Mesendoderm (in vitro differentiated cells): ENCODE measurements at regions not wholly inside any gene's neighbourhood (a gene's known extent, or its start where the extent isn't known, plus 50 kb on each side); places are given as distances from the start of the nearest gene placed in this dataset.

Experiments used
- DNase-seq: peaks from one replicate; pipeline ENCODE4 v3.0.0; 2013
- H2AK5ac ChIP-seq: 2 replicates; pipeline ENCODE4 v1.6.1; 2013; ENCODE audit warnings: low read length, inconsistent platforms
- H2BK120ac ChIP-seq: 2 replicates; pipeline ENCODE4 v1.6.1; 2013; ENCODE audit warnings: low read depth, mild to moderate bottlenecking, low read length, moderate library complexity, mixed read lengths
- H2BK15ac ChIP-seq: replicated peaks from 2 replicates; pipeline ENCODE4 v1.6.1; 2013; ENCODE audit warnings: low read depth, mild to moderate bottlenecking, moderate library complexity
- H2BK5ac ChIP-seq: 2 replicates; pipeline ENCODE4 v1.6.1; 2013; ENCODE audit warnings: low read length, inconsistent platforms
- H3K18ac ChIP-seq: 2 replicates; pipeline ENCODE4 v1.6.1; 2013; ENCODE audit warnings: mild to moderate bottlenecking, low read length, mixed read lengths
- H3K23ac ChIP-seq: one replicate; pipeline ENCODE4 v1.6.1; 2013; ENCODE audit warnings: low read length
- H3K27ac ChIP-seq: 2 replicates; pipeline ENCODE4 v1.5.1; 2013; ENCODE audit warnings: low read depth, mild to moderate bottlenecking, inconsistent platforms, low read length, moderate library complexity
- H3K27me3 ChIP-seq: 2 replicates; pipeline ENCODE4 v1.6.1; 2013; ENCODE audit warnings: low read length, control low read depth, mild to moderate bottlenecking, inconsistent platforms; ENCODE audit not compliant: insufficient read depth, poor library complexity
- H3K36me3 ChIP-seq: 2 replicates; pipeline ENCODE4 v1.6.1; 2013; ENCODE audit warnings: low read length, inconsistent platforms; ENCODE audit not compliant: control insufficient read depth, insufficient read depth
- H3K4ac ChIP-seq: one replicate; pipeline ENCODE4 v1.6.1; 2013; ENCODE audit warnings: low read depth, mild to moderate bottlenecking, low read length, moderate library complexity
- H3K4me1 ChIP-seq: 2 replicates; pipeline ENCODE4 v1.6.1; 2013; ENCODE audit warnings: low read depth, low read length, inconsistent platforms; ENCODE audit not compliant: control insufficient read depth
- H3K4me2 ChIP-seq: 2 replicates; pipeline ENCODE4 v1.6.1; 2013; ENCODE audit warnings: low read length
- H3K4me3 ChIP-seq: 2 replicates; pipeline ENCODE4 v1.5.1; 2013; ENCODE audit warnings: mild to moderate bottlenecking, low read length
- H3K56ac ChIP-seq: one replicate; pipeline ENCODE4 v1.6.1; 2013; ENCODE audit warnings: low read length
- H3K79me1 ChIP-seq: 2 replicates; pipeline ENCODE4 v1.6.1; 2013; ENCODE audit warnings: low read length, inconsistent platforms
- H3K79me2 ChIP-seq: 2 replicates; pipeline ENCODE4 v1.6.1; 2013; ENCODE audit warnings: mild to moderate bottlenecking, low read length; ENCODE audit not compliant: control insufficient read depth, insufficient read depth
- H3K9ac ChIP-seq: 2 replicates; pipeline ENCODE4 v1.6.1; 2013; ENCODE audit warnings: low read length, inconsistent platforms
- H4K5ac ChIP-seq: one replicate; pipeline ENCODE4 v1.6.1; 2013; ENCODE audit warnings: low read length
- H4K8ac ChIP-seq: one replicate; pipeline ENCODE4 v1.6.1; 2013; ENCODE audit warnings: low read depth, mild to moderate bottlenecking, control low read depth, low read length, moderate library complexity
- WGBS: extraction: QIAGEN DNeasy Blood & Tissue Kit; methylation state at CpG from one replicate; pipeline ENCODE4 v1.1.7; 2013; ENCODE audit warnings: low lambda C conversion rate, missing lambda C conversion rate; ENCODE audit not compliant: insufficient coverage; ENCODE audit errors: extremely low coverage; 5-methylcytosine and 5-hydroxymethylcytosine counted together

DNA sequence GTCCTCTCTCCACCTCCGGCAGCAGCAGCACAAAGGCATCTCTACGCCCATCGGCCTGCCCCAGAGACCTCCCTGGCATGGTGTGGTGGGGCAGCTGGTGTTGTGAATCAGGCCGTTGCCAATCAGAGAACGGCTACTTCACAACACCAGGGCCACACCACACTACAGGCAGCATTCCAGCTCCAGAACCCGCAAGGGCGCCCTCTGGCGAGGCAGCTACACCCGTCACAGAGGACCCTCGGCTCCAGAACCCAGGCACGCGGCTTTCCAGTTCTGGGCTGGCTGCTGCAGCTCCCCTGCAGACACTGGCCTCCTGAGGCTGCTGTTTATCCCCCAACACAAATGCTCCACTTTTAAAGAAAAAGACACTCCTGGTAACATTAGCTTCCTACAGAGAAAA, 127.5 kb upstream of the TOPAZ1 start:
- WGBS = no CpG with 5 or more reads among the region's 12 CpGs
- H2BK15ac ChIP-seq = no peak overlapping the region
- peak; percentile 74 for DNase-seq
- H3K4ac ChIP-seq = no peak overlapping the region
- no peak overlapping the region for H3K4me3 ChIP-seq
- no peak overlapping the region for H4K5ac ChIP-seq
- H3K27ac ChIP-seq = no peak overlapping the region
- no peak overlapping the region for H3K56ac ChIP-seq
- H3K4me1 ChIP-seq = no peaks in the 10 kb centered on the region
- H3K4me2 ChIP-seq = no peak overlapping the region
- H2BK120ac ChIP-seq = no peak overlapping the region
- H3K18ac ChIP-seq = no peak overlapping the region
- H3K27me3 ChIP-seq = no peaks in the 10 kb centered on the region
- H3K9ac ChIP-seq = no peak overlapping the region
- no peaks in the 10 kb centered on the region for H3K79me1 ChIP-seq
- no peak overlapping the region for H3K23ac ChIP-seq
- H2AK5ac ChIP-seq = no peak overlapping the region
- H2BK5ac ChIP-seq = no peak overlapping the region
- no peak overlapping the region for H4K8ac ChIP-seq
- no peaks in the 10 kb centered on the region for H3K36me3 ChIP-seq
- H3K79me2 ChIP-seq = no peaks in the 10 kb centered on the region

GRCh38 chr3:44117239-44117638, 124.4 kb upstream of the TOPAZ1 start:
- Histone ChIP-seq H3K36me3 (no peaks in the 10 kb centered on the region), H3K4ac (no peak overlapping the region), H3K23ac (no peak overlapping the region), H4K5ac (no peak overlapping the region), H3K9ac (no peak overlapping the region), H3K4me1 (no peaks in the 10 kb centered on the region), H3K27ac (no peak overlapping the region), H2BK120ac (no peak overlapping the region), H3K56ac (no peak overlapping the region), H3K27me3 (no peaks in the 10 kb centered on the region), H3K79me1 (no peaks in the 10 kb centered on the region), H3K4me3 (no peak overlapping the region), H3K18ac (no peak overlapping the region), H3K79me2 (no peaks in the 10 kb centered on the region), H2AK5ac (no peak overlapping the region), H2BK5ac (no peak overlapping the region), H4K8ac (no peak overlapping the region), H3K4me2 (no peak overlapping the region), H2BK15ac (no peak overlapping the region)
- WGBS = no CpG with 5 or more reads among the region's 2 CpGs
- peak; percentile 91 for DNase-seq

GRCh38 chr3:44117736-44118135, 124.0 kb upstream of the TOPAZ1 start:
- WGBS = no CpG with 5 or more reads among the region's 5 CpGs
- Histone ChIP-seq H3K23ac (no peak overlapping the region), H4K8ac (no peak overlapping the region), H3K79me2 (no peaks in the 10 kb centered on the region), H3K9ac (no peak overlapping the region), H2BK5ac (no peak overlapping the region), H3K56ac (no peak overlapping the region), H3K4me2 (no peak overlapping the region), H3K79me1 (no peaks in the 10 kb centered on the region), H2AK5ac (no peak overlapping the region), H2BK120ac (no peak overlapping the region), H3K36me3 (no peaks in the 10 kb centered on the region), H3K27ac (no peak overlapping the region), H3K4me3 (no peak overlapping the region), H3K18ac (no peak overlapping the region), H2BK15ac (no peak overlapping the region), H4K5ac (no peak overlapping the region), H3K4me1 (no peaks in the 10 kb centered on the region), H3K27me3 (no peaks in the 10 kb centered on the region), H3K4ac (no peak overlapping the region)
- DNase-seq = peak; percentile 38

DNA sequence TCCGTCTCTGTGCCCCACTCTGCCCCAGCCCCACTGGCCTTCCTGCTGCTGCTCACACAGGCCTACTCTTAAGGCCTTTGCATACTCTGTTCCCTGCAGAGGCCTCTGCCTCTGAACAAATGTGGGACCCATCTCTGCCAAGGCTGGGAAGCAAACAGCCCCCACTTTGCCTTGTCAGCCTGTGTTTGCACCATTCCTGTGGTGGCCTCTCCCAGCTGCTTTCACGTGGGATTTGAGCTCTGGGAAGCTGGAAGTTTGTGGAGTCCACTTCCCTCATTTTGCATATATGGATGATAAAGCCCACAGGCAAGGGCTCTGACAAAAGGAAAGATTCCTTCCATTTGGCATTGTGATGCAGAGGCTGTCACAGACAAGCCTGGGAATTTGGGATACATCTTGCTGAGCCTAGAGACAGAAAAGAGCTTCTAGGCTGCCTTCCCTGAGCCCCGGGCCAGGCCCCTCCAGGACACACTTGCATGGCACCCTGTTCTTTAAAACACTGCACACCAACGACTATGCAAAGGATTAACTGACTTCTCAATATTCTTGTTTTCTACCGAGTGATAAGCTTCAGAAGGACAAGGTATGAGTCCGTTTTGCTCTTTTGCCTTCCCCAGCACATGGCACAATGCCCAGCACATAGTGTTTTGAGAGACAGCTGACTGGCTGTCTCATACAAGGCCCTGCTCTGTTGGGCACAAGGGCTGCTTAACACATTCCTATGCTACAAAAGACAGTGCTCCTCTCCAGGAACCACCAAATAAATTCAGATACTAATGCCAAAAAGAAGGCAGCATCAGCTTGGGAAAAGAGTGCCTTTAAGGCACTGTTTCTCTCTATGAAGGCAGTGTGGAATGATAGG, 120.7 kb upstream of the TOPAZ1 start:
- WGBS = no CpG with 5 or more reads among the region's 6 CpGs
- Histone ChIP-seq H4K8ac (no peak overlapping the region), H3K27ac (no peak overlapping the region), H3K79me1 (no peaks in the 10 kb centered on the region), H3K23ac (no peak overlapping the region), H3K27me3 (no peaks in the 10 kb centered on the region), H3K9ac (no peak overlapping the region), H2BK15ac (no peak overlapping the region), H2BK120ac (no peak overlapping the region), H3K79me2 (no peaks in the 10 kb centered on the region), H3K18ac (no peak overlapping the region), H2BK5ac (no peak overlapping the region), H3K36me3 (no peaks in the 10 kb centered on the region), H3K4me1 (no peaks in the 10 kb centered on the region), H2AK5ac (no peak overlapping the region), H3K4me2 (no peak overlapping the region), H3K4me3 (no peak overlapping the region), H3K56ac (no peak overlapping the region), H3K4ac (no peak overlapping the region), H4K5ac (no peak overlapping the region)
- no peak for DNase-seq

DNA sequence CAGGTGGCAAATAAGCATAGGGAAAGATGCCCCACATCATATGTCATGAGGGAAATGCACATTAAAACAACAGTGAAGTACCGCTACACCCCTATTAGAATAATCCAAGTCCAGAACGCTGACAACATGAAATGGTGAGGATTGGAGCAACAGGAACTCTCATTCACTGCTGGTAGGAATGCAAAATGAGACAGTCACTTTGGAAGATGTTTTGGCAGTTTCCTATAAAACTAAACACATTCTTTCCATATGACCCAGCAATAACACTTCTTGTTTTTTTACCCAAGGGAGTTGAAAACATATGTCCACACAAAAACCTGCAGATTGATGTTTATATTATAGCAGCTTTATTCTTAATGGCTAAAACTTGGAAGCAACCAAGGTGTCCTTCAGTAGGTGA, 116.4 kb upstream of the TOPAZ1 start:
- Histone ChIP-seq H3K36me3 (no peaks in the 10 kb centered on the region), H3K27me3 (no peaks in the 10 kb centered on the region), H3K4me3 (no peak overlapping the region), H2BK5ac (no peak overlapping the region), H3K4me2 (no peak overlapping the region), H3K23ac (no peak overlapping the region), H2BK120ac (no peak overlapping the region), H3K79me1 (no peaks in the 10 kb centered on the region), H4K5ac (no peak overlapping the region), H3K79me2 (no peaks in the 10 kb centered on the region), H2BK15ac (no peak overlapping the region), H3K18ac (no peak overlapping the region), H3K27ac (no peak overlapping the region), H3K4ac (no peak overlapping the region), H3K56ac (no peak overlapping the region), H4K8ac (no peak overlapping the region), H3K9ac (no peak overlapping the region), H2AK5ac (no peak overlapping the region), H3K4me1 (no peaks in the 10 kb centered on the region)
- DNase-seq = no peak
- WGBS = no CpG with 5 or more reads among the region's 2 CpGs

GRCh38 chr3:44125882-44126281, 115.8 kb upstream of the TOPAZ1 start:
- Histone ChIP-seq H2AK5ac (no peak overlapping the region), H2BK15ac (no peak overlapping the region), H4K8ac (no peak overlapping the region), H3K4me3 (no peak overlapping the region), H3K27me3 (no peaks in the 10 kb centered on the region), H3K36me3 (no peaks in the 10 kb centered on the region), H3K79me1 (no peaks in the 10 kb centered on the region), H3K18ac (no peak overlapping the region), H4K5ac (no peak overlapping the region), H3K56ac (no peak overlapping the region), H3K23ac (no peak overlapping the region), H3K4me1 (no peaks in the 10 kb centered on the region), H3K4me2 (no peak overlapping the region), H2BK5ac (no peak overlapping the region), H3K4ac (no peak overlapping the region), H2BK120ac (no peak overlapping the region), H3K9ac (no peak overlapping the region), H3K27ac (no peak overlapping the region), H3K79me2 (no peaks in the 10 kb centered on the region)
- no CpG with 5 or more reads among the region's 4 CpGs for WGBS
- peak; percentile 39 for DNase-seq
